Hepatocyte (in vitro differentiated cells): ENCODE measurements at regions not wholly inside any gene's neighbourhood (a gene's known extent, or its start where the extent isn't known, plus 50 kb on each side); places are given as distances from the start of the nearest gene placed in this dataset.

ENCODE experiments used
- EZH2 ChIP-seq: fragments of 200-600 bp; sonication (generic); IDR thresholded peaks from 2 replicates; pipeline ENCODE4 v1.6.1; 2016; ENCODE audit warnings: antibody characterized with exemption, mild to moderate bottlenecking, borderline replicate concordance
- TF ChIP-seq, protein P1 (sequence below): fragments of 200-600 bp; sonication (generic); IDR thresholded peaks from 2 replicates; pipeline ENCODE4 v1.5.1; 2016; ENCODE audit warnings: antibody characterized with exemption, mild to moderate bottlenecking; ENCODE audit not compliant: poor library complexity

DNA sequence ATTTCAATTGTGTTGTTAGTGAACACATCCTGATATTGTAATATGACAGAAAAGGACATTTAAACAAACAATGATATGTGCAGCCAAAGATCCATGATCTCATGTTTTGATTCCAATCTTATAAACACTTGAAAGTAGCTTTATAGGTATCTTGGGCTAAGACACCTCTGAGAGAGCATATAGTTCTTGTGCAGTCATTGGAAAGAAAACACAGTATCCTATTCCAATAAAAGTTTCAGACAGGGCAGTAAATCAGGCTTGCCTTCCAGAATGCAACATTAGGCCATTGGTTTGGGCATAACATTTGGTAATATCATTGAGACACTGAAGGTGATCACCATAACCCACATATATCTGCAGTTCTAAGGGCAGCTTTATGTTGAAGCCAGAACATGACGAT lies 188.3 kb upstream of the HCCS start:
- TF ChIP-seq, protein P1, sequence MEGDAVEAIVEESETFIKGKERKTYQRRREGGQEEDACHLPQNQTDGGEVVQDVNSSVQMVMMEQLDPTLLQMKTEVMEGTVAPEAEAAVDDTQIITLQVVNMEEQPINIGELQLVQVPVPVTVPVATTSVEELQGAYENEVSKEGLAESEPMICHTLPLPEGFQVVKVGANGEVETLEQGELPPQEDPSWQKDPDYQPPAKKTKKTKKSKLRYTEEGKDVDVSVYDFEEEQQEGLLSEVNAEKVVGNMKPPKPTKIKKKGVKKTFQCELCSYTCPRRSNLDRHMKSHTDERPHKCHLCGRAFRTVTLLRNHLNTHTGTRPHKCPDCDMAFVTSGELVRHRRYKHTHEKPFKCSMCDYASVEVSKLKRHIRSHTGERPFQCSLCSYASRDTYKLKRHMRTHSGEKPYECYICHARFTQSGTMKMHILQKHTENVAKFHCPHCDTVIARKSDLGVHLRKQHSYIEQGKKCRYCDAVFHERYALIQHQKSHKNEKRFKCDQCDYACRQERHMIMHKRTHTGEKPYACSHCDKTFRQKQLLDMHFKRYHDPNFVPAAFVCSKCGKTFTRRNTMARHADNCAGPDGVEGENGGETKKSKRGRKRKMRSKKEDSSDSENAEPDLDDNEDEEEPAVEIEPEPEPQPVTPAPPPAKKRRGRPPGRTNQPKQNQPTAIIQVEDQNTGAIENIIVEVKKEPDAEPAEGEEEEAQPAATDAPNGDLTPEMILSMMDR = no peak
- no peak for TF ChIP-seq EZH2
